ENCODE measurements at regions not wholly inside any gene's neighbourhood (a gene's known extent, or its start where the extent isn't known, plus 50 kb on each side); places are given as distances from the start of the nearest gene placed in this dataset.

GRCh38 chr20:6407163-6407562 is 284.3 kb upstream of the FERMT1 start:
- ATAC-seq = no peak
- ChIA-PET CTCF (no interaction called here), POLR2A (no interaction called here)
- H3K27me3 Mint-ChIP-seq (ENCODE audit: low read depth) = no peaks in the 10 kb centered on the region
- no peak overlapping the region for H3K4me3 Mint-ChIP-seq
- peaks cover 5% of the 10 kb centered on the region for H3K9me3 Mint-ChIP-seq
- DNase-seq (ENCODE audit: low spot score) = no peak
- H3K4me1 Mint-ChIP-seq = peaks cover 3% of the 10 kb centered on the region; the same call in 1 of the 2 replicates
- TF ChIP-seq ATF3 (CRISPR knock-in tag; conservative IDR thresholded peaks at IDR 0.05) (no peak), JUN (CRISPR knock-in tag; IDR thresholded peaks at IDR 0.05) (no peak), CREB1 (CRISPR knock-in tag; IDR thresholded peaks at IDR 0.05) (no peak), GRHL2 (CRISPR knock-in tag; IDR thresholded peaks at IDR 0.05; ENCODE audit: insufficient replicate concordance, severe bottlenecking) (no peak), ATF6 (CRISPR knock-in tag; IDR thresholded peaks at IDR 0.05) (no peak), ZNF423 (CRISPR knock-in tag; IDR thresholded peaks at IDR 0.05) (no peak), NFYB (CRISPR knock-in tag; conservative IDR thresholded peaks at IDR 0.05; ENCODE audit: low read depth) (no peak), TCF7 (CRISPR knock-in tag; IDR thresholded peaks at IDR 0.05; ENCODE audit: low read depth) (no peak), ETV6 (CRISPR knock-in tag; IDR thresholded peaks at IDR 0.05) (no peak), ZNF281 (CRISPR knock-in tag; IDR thresholded peaks at IDR 0.05) (no peak), ESRRA (CRISPR knock-in tag; IDR thresholded peaks at IDR 0.05; ENCODE audit: borderline replicate concordance) (no peak), TEAD4 (CRISPR knock-in tag; IDR thresholded peaks at IDR 0.05) (no peak), NFE2L1 (CRISPR knock-in tag; IDR thresholded peaks at IDR 0.05) (no peak)
- TF ChIP-seq, protein P1, sequence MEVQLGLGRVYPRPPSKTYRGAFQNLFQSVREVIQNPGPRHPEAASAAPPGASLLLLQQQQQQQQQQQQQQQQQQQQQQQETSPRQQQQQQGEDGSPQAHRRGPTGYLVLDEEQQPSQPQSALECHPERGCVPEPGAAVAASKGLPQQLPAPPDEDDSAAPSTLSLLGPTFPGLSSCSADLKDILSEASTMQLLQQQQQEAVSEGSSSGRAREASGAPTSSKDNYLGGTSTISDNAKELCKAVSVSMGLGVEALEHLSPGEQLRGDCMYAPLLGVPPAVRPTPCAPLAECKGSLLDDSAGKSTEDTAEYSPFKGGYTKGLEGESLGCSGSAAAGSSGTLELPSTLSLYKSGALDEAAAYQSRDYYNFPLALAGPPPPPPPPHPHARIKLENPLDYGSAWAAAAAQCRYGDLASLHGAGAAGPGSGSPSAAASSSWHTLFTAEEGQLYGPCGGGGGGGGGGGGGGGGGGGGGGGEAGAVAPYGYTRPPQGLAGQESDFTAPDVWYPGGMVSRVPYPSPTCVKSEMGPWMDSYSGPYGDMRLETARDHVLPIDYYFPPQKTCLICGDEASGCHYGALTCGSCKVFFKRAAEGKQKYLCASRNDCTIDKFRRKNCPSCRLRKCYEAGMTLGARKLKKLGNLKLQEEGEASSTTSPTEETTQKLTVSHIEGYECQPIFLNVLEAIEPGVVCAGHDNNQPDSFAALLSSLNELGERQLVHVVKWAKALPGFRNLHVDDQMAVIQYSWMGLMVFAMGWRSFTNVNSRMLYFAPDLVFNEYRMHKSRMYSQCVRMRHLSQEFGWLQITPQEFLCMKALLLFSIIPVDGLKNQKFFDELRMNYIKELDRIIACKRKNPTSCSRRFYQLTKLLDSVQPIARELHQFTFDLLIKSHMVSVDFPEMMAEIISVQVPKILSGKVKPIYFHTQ (CRISPR knock-in tag; IDR thresholded peaks at IDR 0.05) = no peak
- no peak overlapping the region for H3K27ac Mint-ChIP-seq
- no peaks in the 10 kb centered on the region for H3K36me3 Mint-ChIP-seq

- DNase-seq (ENCODE audit: low spot score) (no peak), ATAC-seq (no peak)
- no peaks in the 10 kb centered on the region for H3K27me3 Mint-ChIP-seq (ENCODE audit: low read depth)
- H3K27ac Mint-ChIP-seq = no peak overlapping the region
- H3K36me3 Mint-ChIP-seq = no peaks in the 10 kb centered on the region
- peaks cover 17% of the 10 kb centered on the region for H3K4me1 Mint-ChIP-seq
- POLR2A ChIA-PET = no interaction called here
- CTCF ChIA-PET = interaction anchor here (1.2 kb wide), 1 partner anchor 20 kb away, joined by 3 read pairs; no protein-coding TSS in a partner anchor
- H3K9me3 Mint-ChIP-seq = peaks cover 5% of the 10 kb centered on the region
- no peak overlapping the region for H3K4me3 Mint-ChIP-seq
- no peak for TF ChIP-seq E2F5 (CRISPR knock-in tag; IDR thresholded peaks at IDR 0.05)
- TF ChIP-seq AFF4 (CRISPR knock-in tag; IDR thresholded peaks at IDR 0.05; ENCODE audit: borderline replicate concordance) = no peak
- TF ChIP-seq, protein P2, sequence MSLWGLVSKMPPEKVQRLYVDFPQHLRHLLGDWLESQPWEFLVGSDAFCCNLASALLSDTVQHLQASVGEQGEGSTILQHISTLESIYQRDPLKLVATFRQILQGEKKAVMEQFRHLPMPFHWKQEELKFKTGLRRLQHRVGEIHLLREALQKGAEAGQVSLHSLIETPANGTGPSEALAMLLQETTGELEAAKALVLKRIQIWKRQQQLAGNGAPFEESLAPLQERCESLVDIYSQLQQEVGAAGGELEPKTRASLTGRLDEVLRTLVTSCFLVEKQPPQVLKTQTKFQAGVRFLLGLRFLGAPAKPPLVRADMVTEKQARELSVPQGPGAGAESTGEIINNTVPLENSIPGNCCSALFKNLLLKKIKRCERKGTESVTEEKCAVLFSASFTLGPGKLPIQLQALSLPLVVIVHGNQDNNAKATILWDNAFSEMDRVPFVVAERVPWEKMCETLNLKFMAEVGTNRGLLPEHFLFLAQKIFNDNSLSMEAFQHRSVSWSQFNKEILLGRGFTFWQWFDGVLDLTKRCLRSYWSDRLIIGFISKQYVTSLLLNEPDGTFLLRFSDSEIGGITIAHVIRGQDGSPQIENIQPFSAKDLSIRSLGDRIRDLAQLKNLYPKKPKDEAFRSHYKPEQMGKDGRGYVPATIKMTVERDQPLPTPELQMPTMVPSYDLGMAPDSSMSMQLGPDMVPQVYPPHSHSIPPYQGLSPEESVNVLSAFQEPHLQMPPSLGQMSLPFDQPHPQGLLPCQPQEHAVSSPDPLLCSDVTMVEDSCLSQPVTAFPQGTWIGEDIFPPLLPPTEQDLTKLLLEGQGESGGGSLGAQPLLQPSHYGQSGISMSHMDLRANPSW (CRISPR knock-in tag; conservative IDR thresholded peaks at IDR 0.05; ENCODE audit: low read depth) = no peak
- no peak for TF ChIP-seq MYBL2 (CRISPR knock-in tag; IDR thresholded peaks at IDR 0.05)
- TF ChIP-seq, protein P3, sequence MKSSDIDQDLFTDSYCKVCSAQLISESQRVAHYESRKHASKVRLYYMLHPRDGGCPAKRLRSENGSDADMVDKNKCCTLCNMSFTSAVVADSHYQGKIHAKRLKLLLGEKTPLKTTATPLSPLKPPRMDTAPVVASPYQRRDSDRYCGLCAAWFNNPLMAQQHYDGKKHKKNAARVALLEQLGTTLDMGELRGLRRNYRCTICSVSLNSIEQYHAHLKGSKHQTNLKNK (CRISPR knock-in tag; IDR thresholded peaks at IDR 0.05) = no peak
Measured at GRCh38 chr20:6401893-6402557, 279.2 kb upstream of the FERMT1 start.
